A673 (cell line): ENCODE measurements at regions not wholly inside any gene's neighbourhood (a gene's known extent, or its start where the extent isn't known, plus 50 kb on each side); places are given as distances from the start of the nearest gene placed in this dataset.

Source experiments
- BruUV-seq: library from RNA; stranded (reverse); fragments of 400-500 nt; replicated peaks from 2 replicates; lab custom pipeline; 2021; lab: Mats Ljungman, UMichigan
- CTCF ChIA-PET: fragments of 300-600 bp; sonication (Branson Sonifier 250); formaldehyde crosslinking; loops from one replicate; lab custom pipeline; 2022; ENCODE audit warnings: antibody characterized with exemption; lab: Charles Lee
- POLR2A ChIA-PET: fragments of 300-600 bp; sonication (Branson Sonifier 250); formaldehyde crosslinking; loops from one replicate; lab custom pipeline; 2022; ENCODE audit warnings: antibody characterized with exemption; ENCODE audit not compliant: low non-redundant PET; lab: Charles Lee
- DNase-seq: peaks from one replicate; pipeline ENCODE4 v3.0.0-alpha.2; 2015; ENCODE audit warnings: low spot score
- H3K27ac ChIP-seq: fragments of 200-600 bp; sonication (generic); 2 replicates; pipeline ENCODE4 v1.5.1; 2016; ENCODE audit warnings: mixed run types, low read depth, mild to moderate bottlenecking, mixed read lengths, antibody characterized with exemption, low read length; ENCODE audit not compliant: poor library complexity, severe bottlenecking
- H3K27me3 ChIP-seq: fragments of 200-600 bp; sonication (generic); replicated peaks from 2 replicates; pipeline ENCODE4 v1.6.1; 2017; ENCODE audit warnings: mixed run types, low read depth, mild to moderate bottlenecking, mixed read lengths, antibody characterized with exemption, low read length; ENCODE audit not compliant: insufficient read depth, poor library complexity
- H3K36me3 ChIP-seq: fragments of 200-600 bp; sonication (generic); 2 replicates; pipeline ENCODE4 v1.6.1; 2016; ENCODE audit warnings: mixed run types, mild to moderate bottlenecking, mixed read lengths, antibody characterized with exemption, low read length; ENCODE audit not compliant: insufficient read depth, poor library complexity, severe bottlenecking
- H3K4me1 ChIP-seq: fragments of 200-600 bp; sonication (generic); 2 replicates; pipeline ENCODE4 v1.6.1; 2017; ENCODE audit warnings: mixed run types, mild to moderate bottlenecking, mixed read lengths, antibody characterized with exemption, low read length; ENCODE audit not compliant: insufficient read depth, poor library complexity, severe bottlenecking
- H3K4me3 ChIP-seq: fragments of 200-600 bp; sonication (generic); 2 replicates; pipeline ENCODE4 v1.5.1; 2016; ENCODE audit warnings: low read depth, mixed run types, mild to moderate bottlenecking, mixed read lengths, low read length; ENCODE audit not compliant: poor library complexity, severe bottlenecking
- H3K9me3 ChIP-seq: fragments of 200-600 bp; sonication (generic); 2 replicates; pipeline ENCODE4 v1.6.1; 2016; ENCODE audit warnings: mixed run types, low read depth, mild to moderate bottlenecking, mixed read lengths, antibody characterized with exemption, low read length; ENCODE audit not compliant: poor library complexity, severe bottlenecking
- EZH2 ChIP-seq: fragments of 200-600 bp; sonication (generic); IDR thresholded peaks from 2 replicates; pipeline ENCODE4 v1.6.1; 2017; ENCODE audit warnings: borderline replicate concordance, low read depth, mild to moderate bottlenecking, mixed read lengths, antibody characterized with exemption, low read length; ENCODE audit not compliant: poor library complexity, severe bottlenecking
- intact Hi-C: fragments of 100-400 bp; cut with micrococcal nuclease; formaldehyde crosslinking; loops from one replicate; pipeline ENCODE4 v1.10.0; 2022; ENCODE audit not compliant: unreplicated experiment
- TF ChIP-seq, protein P1 (sequence below): fragments of 300-800, 200-600 bp; sonication (generic); conservative IDR thresholded peaks from 2 replicates; pipeline ENCODE4 v1.5.1; 2017; ENCODE audit warnings: low read depth, mild to moderate bottlenecking, antibody characterized with exemption, low read length, moderate library complexity, mixed read lengths

DNA sequence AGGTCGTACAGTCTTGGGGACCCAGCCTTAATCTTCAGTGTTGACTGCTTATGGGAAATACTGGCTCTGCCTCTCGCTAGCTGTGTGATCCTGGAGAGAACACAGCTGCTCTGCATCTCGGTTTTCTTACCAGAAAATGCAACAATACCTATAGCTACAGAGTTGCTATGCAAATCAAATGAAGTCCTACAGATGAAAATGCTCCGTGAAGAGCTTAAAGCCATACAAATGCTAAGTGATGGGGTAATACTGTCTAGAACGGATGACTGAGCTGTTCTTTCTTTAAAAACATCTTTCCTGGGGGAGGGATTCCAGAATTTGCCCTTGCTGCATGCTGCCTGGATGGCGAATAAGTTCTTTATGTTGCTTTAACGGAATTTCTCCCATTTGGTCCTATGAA, 132.0 kb downstream of the ZBTB18 start:
- no TSS peak for BruUV-seq

DNA sequence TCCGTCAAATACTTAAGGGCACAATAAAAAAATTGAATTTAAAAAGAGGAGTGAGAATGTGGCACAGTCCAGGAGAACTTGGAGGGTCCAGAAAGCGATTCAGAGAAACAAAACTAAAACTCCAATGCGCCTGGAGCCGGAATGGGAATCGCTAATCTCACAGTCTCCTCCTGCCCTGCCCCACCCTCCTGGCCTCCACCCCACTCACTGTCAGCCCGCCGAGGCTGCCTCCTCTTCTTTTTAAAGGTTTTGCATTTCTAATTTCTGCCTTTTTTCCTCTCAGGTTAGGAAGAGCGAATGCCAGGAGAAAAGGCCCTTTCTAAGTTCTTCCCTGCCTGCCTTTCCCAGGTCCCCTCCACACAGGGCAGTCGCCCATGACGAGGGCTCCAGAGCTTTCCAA, 135.3 kb downstream of the ZBTB18 start:
- H3K9me3 ChIP-seq = no peaks in the 10 kb centered on the region
- POLR2A ChIA-PET = no interaction called here
- H3K4me3 ChIP-seq = no peak overlapping the region
- no TSS peak for BruUV-seq
- H3K27ac ChIP-seq = no peak overlapping the region
- H3K36me3 ChIP-seq = no peaks in the 10 kb centered on the region
- TF ChIP-seq EZH2 = no peak
- TF ChIP-seq, protein P1, sequence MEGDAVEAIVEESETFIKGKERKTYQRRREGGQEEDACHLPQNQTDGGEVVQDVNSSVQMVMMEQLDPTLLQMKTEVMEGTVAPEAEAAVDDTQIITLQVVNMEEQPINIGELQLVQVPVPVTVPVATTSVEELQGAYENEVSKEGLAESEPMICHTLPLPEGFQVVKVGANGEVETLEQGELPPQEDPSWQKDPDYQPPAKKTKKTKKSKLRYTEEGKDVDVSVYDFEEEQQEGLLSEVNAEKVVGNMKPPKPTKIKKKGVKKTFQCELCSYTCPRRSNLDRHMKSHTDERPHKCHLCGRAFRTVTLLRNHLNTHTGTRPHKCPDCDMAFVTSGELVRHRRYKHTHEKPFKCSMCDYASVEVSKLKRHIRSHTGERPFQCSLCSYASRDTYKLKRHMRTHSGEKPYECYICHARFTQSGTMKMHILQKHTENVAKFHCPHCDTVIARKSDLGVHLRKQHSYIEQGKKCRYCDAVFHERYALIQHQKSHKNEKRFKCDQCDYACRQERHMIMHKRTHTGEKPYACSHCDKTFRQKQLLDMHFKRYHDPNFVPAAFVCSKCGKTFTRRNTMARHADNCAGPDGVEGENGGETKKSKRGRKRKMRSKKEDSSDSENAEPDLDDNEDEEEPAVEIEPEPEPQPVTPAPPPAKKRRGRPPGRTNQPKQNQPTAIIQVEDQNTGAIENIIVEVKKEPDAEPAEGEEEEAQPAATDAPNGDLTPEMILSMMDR = no peak
- DNase-seq = no peak
- H3K4me1 ChIP-seq = no peaks in the 10 kb centered on the region
- CTCF ChIA-PET = no interaction called here
- H3K27me3 ChIP-seq = no peaks in the 10 kb centered on the region
- intact Hi-C loops = no loop called here

More for the DNA sequence above, 132.0 kb downstream of the ZBTB18 start:
- ChIA-PET CTCF (no interaction called here), POLR2A (interaction anchor here (0.7 kb wide), 1 partner anchor 286 kb away, joined by 3 read pairs; no protein-coding TSS in a partner anchor)
- Histone ChIP-seq H3K36me3 (no peaks in the 10 kb centered on the region), H3K4me3 (no peak overlapping the region), H3K4me1 (no peaks in the 10 kb centered on the region), H3K27ac (no peak overlapping the region), H3K27me3 (no peaks in the 10 kb centered on the region), H3K9me3 (no peaks in the 10 kb centered on the region)
- TF ChIP-seq, protein P1 = no peak
- no peak for TF ChIP-seq EZH2
- no peak for DNase-seq
- intact Hi-C loops = no loop called here

DNA sequence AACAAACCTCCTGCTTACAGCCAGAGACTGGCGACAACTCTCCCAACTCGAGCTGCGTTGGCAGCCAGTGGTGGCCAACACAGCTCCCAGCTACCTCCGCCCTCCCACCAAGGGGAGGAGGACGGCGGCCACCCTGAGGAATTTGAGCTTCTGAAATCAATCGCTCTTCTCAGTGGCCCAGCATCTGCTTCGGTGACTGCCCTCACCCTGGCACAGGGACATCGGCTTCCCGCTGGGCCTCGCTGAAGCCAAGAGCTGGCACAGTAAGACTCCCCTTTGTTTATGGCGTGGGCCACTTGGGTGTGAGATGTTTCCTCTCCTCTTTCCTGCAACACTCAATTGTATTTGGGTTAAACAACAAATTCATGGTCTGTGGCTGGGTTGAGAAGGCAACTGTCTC, 136.2 kb downstream of the ZBTB18 start:
- H3K4me1 ChIP-seq = no peaks in the 10 kb centered on the region
- H3K27me3 ChIP-seq = no peaks in the 10 kb centered on the region
- H3K27ac ChIP-seq = no peak overlapping the region
- TF ChIP-seq, protein P1 = no peak
- no peak for TF ChIP-seq EZH2
- ChIA-PET CTCF (no interaction called here), POLR2A (no interaction called here)
- BruUV-seq = no TSS peak
- intact Hi-C loops = no loop called here
- no peaks in the 10 kb centered on the region for H3K36me3 ChIP-seq
- H3K9me3 ChIP-seq = no peaks in the 10 kb centered on the region
- DNase-seq = no peak
- no peak overlapping the region for H3K4me3 ChIP-seq
